DOHH2 (cell line): ENCODE measurements at regions not wholly inside any gene's neighbourhood (a gene's known extent, or its start where the extent isn't known, plus 50 kb on each side); places are given as distances from the start of the nearest gene placed in this dataset.
"Not testable (repeated sequence)": the region's sequence is repeated elsewhere in the genome, so short reads cannot be mapped to it uniquely, and the experiment has no call there.

Experiments used
- H3F3A ChIP-seq: fragments of 200-600 bp; sonication (generic), shearing (Covaris generic); 2 replicates; pipeline ENCODE4 v1.6.0; 2016; ENCODE audit warnings: antibody characterized with exemption, mild to moderate bottlenecking; ENCODE audit not compliant: control insufficient read depth, insufficient read depth
- H3K27ac ChIP-seq: fragments of 200-600 bp; sonication (generic); 2 replicates; pipeline ENCODE4 v1.5.1; 2014; ENCODE audit warnings: low read depth, mild to moderate bottlenecking, low read length, moderate library complexity
- H3K27me3 ChIP-seq: fragments of 200-600 bp; sonication (generic); 2 replicates; pipeline ENCODE4 v1.6.1; 2014; ENCODE audit warnings: mild to moderate bottlenecking, low read length, mixed read lengths; ENCODE audit not compliant: control insufficient read depth
- H3K36me3 ChIP-seq: fragments of 200-600 bp; sonication (generic); 2 replicates; pipeline ENCODE4 v1.6.1; 2014; ENCODE audit warnings: mild to moderate bottlenecking, low read length, moderate library complexity, mixed read lengths; ENCODE audit not compliant: control insufficient read depth
- H3K4me1 ChIP-seq: fragments of 200-600 bp; sonication (generic); 2 replicates; pipeline ENCODE4 v1.6.1; 2014; ENCODE audit warnings: mild to moderate bottlenecking, low read length, mixed read lengths; ENCODE audit not compliant: control insufficient read depth
- H3K4me2 ChIP-seq: fragments of 200-600 bp; sonication (generic); 2 replicates; pipeline ENCODE4 v1.6.0; 2014; ENCODE audit warnings: mild to moderate bottlenecking, low read length, moderate library complexity
- H3K4me3 ChIP-seq: fragments of 200-600 bp; sonication (generic); 2 replicates; pipeline ENCODE4 v1.5.1; 2014; ENCODE audit warnings: mild to moderate bottlenecking, low read length, mixed read lengths
- H3K79me2 ChIP-seq: fragments of 200-600 bp; sonication (generic); 2 replicates; pipeline ENCODE4 v1.6.1; 2014; ENCODE audit warnings: mild to moderate bottlenecking, low read length, mixed read lengths; ENCODE audit not compliant: control insufficient read depth
- H3K9me2 ChIP-seq: fragments of 200-600 bp; sonication (generic); replicated peaks from 2 replicates; pipeline ENCODE4 v1.6.1; 2014; ENCODE audit warnings: mild to moderate bottlenecking, low read length, mixed read lengths; ENCODE audit not compliant: control insufficient read depth
- H3K9me3 ChIP-seq: fragments of 200-600 bp; sonication (generic); 2 replicates; pipeline ENCODE4 v1.6.1; 2014; ENCODE audit warnings: antibody characterized with exemption, low read length, mixed read lengths; ENCODE audit not compliant: control insufficient read depth, insufficient read depth
- H4K20me1 ChIP-seq: fragments of 200-600 bp; sonication (generic); 2 replicates; pipeline ENCODE4 v1.6.0; 2014; ENCODE audit warnings: low read depth, mild to moderate bottlenecking, antibody characterized with exemption, low read length, moderate library complexity; ENCODE audit not compliant: control insufficient read depth, insufficient read depth
- CTCF ChIP-seq: fragments of 200-600 bp; sonication (generic); IDR thresholded peaks from one replicate; pipeline ENCODE4 v1.5.1; 2014; ENCODE audit warnings: antibody characterized with exemption, mild to moderate bottlenecking, low read depth, low read length; ENCODE audit not compliant: poor library complexity, severe bottlenecking
- EZH2phosphoT487 ChIP-seq: fragments of 200-600 bp; sonication (generic); IDR thresholded peaks from 2 replicates; pipeline ENCODE4 v1.6.1; 2017; ENCODE audit warnings: borderline replicate concordance, mild to moderate bottlenecking, antibody characterized with exemption, low read length, moderate library complexity, mixed read lengths

GRCh38 chr5:3325201-3325971, 270.2 kb upstream of the IRX1 start:
- H3K4me3 ChIP-seq = no peak overlapping the region
- H3K36me3 ChIP-seq = no peaks in the 10 kb centered on the region
- peaks cover 33% of the 10 kb centered on the region for H3K9me3 ChIP-seq
- peaks cover 5% of the 10 kb centered on the region; the same call in 1 of the 2 replicates for H3F3A ChIP-seq
- H3K27me3 ChIP-seq = no peaks in the 10 kb centered on the region
- H3K9me2 ChIP-seq = no peaks in the 10 kb centered on the region
- H3K4me2 ChIP-seq = no peak overlapping the region
- H3K4me1 ChIP-seq = no peaks in the 10 kb centered on the region
- TF ChIP-seq CTCF (no peak), EZH2phosphoT487 (no peak)
- no peak overlapping the region for H3K27ac ChIP-seq
- no peaks in the 10 kb centered on the region for H4K20me1 ChIP-seq
- no peaks in the 10 kb centered on the region for H3K79me2 ChIP-seq

- Histone ChIP-seq H3K27me3 (no peaks in the 10 kb centered on the region), H3K4me3 (no peak overlapping the region), H3K79me2 (no peaks in the 10 kb centered on the region), H3F3A (peaks cover 5% of the 10 kb centered on the region; the same call in 1 of the 2 replicates), H3K4me2 (no peak overlapping the region), H3K36me3 (no peaks in the 10 kb centered on the region), H3K27ac (no peak overlapping the region), H4K20me1 (no peaks in the 10 kb centered on the region), H3K9me2 (no peaks in the 10 kb centered on the region), H3K9me3 (peaks cover 35% of the 10 kb centered on the region), H3K4me1 (no peaks in the 10 kb centered on the region)
- TF ChIP-seq CTCF (no peak), EZH2phosphoT487 (no peak)
These were observed 271.1 kb upstream of the IRX1 start for GRCh38 chr5:3324421-3325101.

GRCh38 chr5:3323966-3324365, 271.7 kb upstream of the IRX1 start:
- H3K4me2 ChIP-seq, H3K79me2 ChIP-seq, H3K4me3 ChIP-seq, H4K20me1 ChIP-seq, H3K27ac ChIP-seq, H3K36me3 ChIP-seq, H3K27me3 ChIP-seq, H3F3A ChIP-seq, H3K4me1 ChIP-seq, H3K9me2 ChIP-seq: not testable (repeated sequence)
- peaks cover 35% of the 10 kb centered on the region for H3K9me3 ChIP-seq

- peaks cover 35% of the 10 kb centered on the region for H3K9me3 ChIP-seq
- no peak overlapping the region for H3K4me3 ChIP-seq
- TF ChIP-seq CTCF = no peak
- no peak for TF ChIP-seq EZH2phosphoT487
- peaks cover 5% of the 10 kb centered on the region; the same call in 1 of the 2 replicates for H3F3A ChIP-seq
- no peaks in the 10 kb centered on the region for H3K9me2 ChIP-seq
- H3K27me3 ChIP-seq = no peaks in the 10 kb centered on the region
- H3K36me3 ChIP-seq = no peaks in the 10 kb centered on the region
- no peaks in the 10 kb centered on the region for H3K79me2 ChIP-seq
- no peak overlapping the region for H3K4me2 ChIP-seq
- no peak overlapping the region for H3K27ac ChIP-seq
- no peaks in the 10 kb centered on the region for H4K20me1 ChIP-seq
- H3K4me1 ChIP-seq = no peaks in the 10 kb centered on the region
These were observed 272.5 kb upstream of the IRX1 start for GRCh38 chr5:3323144-3323543.
